Stomach smooth muscle (tissue), 2 donors: ENCODE measurements at regions not wholly inside any gene's neighbourhood (a gene's known extent, or its start where the extent isn't known, plus 50 kb on each side); places are given as distances from the start of the nearest gene placed in this dataset.
A peak's percentile ranks its signal among the peaks of the same experiment; 100 is the strongest.

Source experiments
- H3K27ac ChIP-seq: one replicate; pipeline ENCODE4 v1.7.0; 2013; ENCODE audit warnings: mild to moderate bottlenecking, low read length, inconsistent platforms
- H3K27me3 ChIP-seq, 2 donors: one replicate each; pipeline ENCODE4 v1.7.0; 2013; ENCODE audit warnings: low read length in 2 of 2; ENCODE audit not compliant: insufficient read depth in 2 of 2, control insufficient read depth in 1 of 2
- H3K36me3 ChIP-seq, 2 donors: one replicate each; pipeline ENCODE4 v1.7.0; 2013; ENCODE audit warnings: low read length in 2 of 2; ENCODE audit not compliant: control insufficient read depth in 2 of 2, insufficient read depth in 2 of 2
- H3K4me1 ChIP-seq: one replicate; pipeline ENCODE4 v1.7.0; 2013; ENCODE audit warnings: low read length; ENCODE audit not compliant: control insufficient read depth, insufficient read depth
- H3K4me3 ChIP-seq, 2 donors: one replicate each; pipeline ENCODE4 v1.7.0; 2013; ENCODE audit warnings: low read length in 2 of 2
- H3K9ac ChIP-seq, 2 donors: one replicate each; pipeline ENCODE4 v1.7.0; 2013; ENCODE audit warnings: low read length in 2 of 2, mild to moderate bottlenecking in 1 of 2
- H3K9me3 ChIP-seq, 2 donors: one replicate each; pipeline ENCODE4 v1.7.0; 2013; ENCODE audit warnings: low read length in 2 of 2; ENCODE audit not compliant: control insufficient read depth in 2 of 2
- donor health status: healthy.
- donor health status: Pancreatic carcinoma.

GRCh38 chr3:168187233-168187632, 91.5 kb upstream of the GOLIM4 start:
- Histone ChIP-seq H3K36me3 (no peaks in the 10 kb centered on the region), H3K9me3 (no peaks in the 10 kb centered on the region), H3K27me3 (no peaks in the 10 kb centered on the region), H3K4me3 (no peak overlapping the region), H3K4me1 (no peaks in the 10 kb centered on the region), H3K9ac (no peak overlapping the region), H3K27ac (no peak overlapping the region)

GRCh38 chr3:168186293-168186983, 90.7 kb upstream of the GOLIM4 start:
- Histone ChIP-seq H3K9ac (no peak overlapping the region), H3K4me1 (no peaks in the 10 kb centered on the region), H3K4me3 (no peak overlapping the region), H3K27ac (no peak overlapping the region), H3K9me3 (no peaks in the 10 kb centered on the region), H3K36me3 (no peaks in the 10 kb centered on the region), H3K27me3 (no peaks in the 10 kb centered on the region)

GRCh38 chr3:168183774-168184173, 88.0 kb upstream of the GOLIM4 start:
- Histone ChIP-seq H3K9me3 (no peaks in the 10 kb centered on the region), H3K36me3 (no peaks in the 10 kb centered on the region), H3K4me1 (no peaks in the 10 kb centered on the region), H3K9ac (no peak overlapping the region), H3K27ac (no peak overlapping the region), H3K4me3 (no peak overlapping the region), H3K27me3 (no peaks in the 10 kb centered on the region)

GRCh38 chr3:168168743-168169142, 73.0 kb upstream of the GOLIM4 start:
- Histone ChIP-seq H3K4me3 (no peak overlapping the region), H3K4me1 (no peaks in the 10 kb centered on the region), H3K36me3 (no peaks in the 10 kb centered on the region), H3K27me3 (no peaks in the 10 kb centered on the region), H3K9ac (no peak overlapping the region), H3K9me3 (no peaks in the 10 kb centered on the region), H3K27ac (no peak overlapping the region)

GRCh38 chr3:168165390-168166269, 69.9 kb upstream of the GOLIM4 start:
- H3K9ac ChIP-seq: peak overlapping the region in 1 of 2 donors; percentile 8
- no peak overlapping the region for H3K4me3 ChIP-seq
- H3K27ac ChIP-seq: no peak overlapping the region
- no peaks in the 10 kb centered on the region for H3K27me3 ChIP-seq
- H3K36me3 ChIP-seq: no peaks in the 10 kb centered on the region
- no peaks in the 10 kb centered on the region for H3K4me1 ChIP-seq
- H3K9me3 ChIP-seq: no peaks in the 10 kb centered on the region

- Histone ChIP-seq H3K9ac (no peak overlapping the region), H3K36me3 (no peaks in the 10 kb centered on the region), H3K27ac (no peak overlapping the region), H3K4me1 (no peaks in the 10 kb centered on the region), H3K9me3 (no peaks in the 10 kb centered on the region), H3K27me3 (no peaks in the 10 kb centered on the region), H3K4me3 (no peak overlapping the region)
Measured at GRCh38 chr3:168162172-168162571, 66.4 kb upstream of the GOLIM4 start.

GRCh38 chr3:168161696-168162095, 66.0 kb upstream of the GOLIM4 start:
- H3K36me3 ChIP-seq: no peaks in the 10 kb centered on the region
- no peaks in the 10 kb centered on the region for H3K9me3 ChIP-seq
- H3K4me3 ChIP-seq: no peak overlapping the region
- no peaks in the 10 kb centered on the region for H3K4me1 ChIP-seq
- H3K27ac ChIP-seq: no peak overlapping the region
- H3K27me3 ChIP-seq: no peaks in the 10 kb centered on the region
- H3K9ac ChIP-seq: no peak overlapping the region

GRCh38 chr3:168157903-168158302, 62.2 kb upstream of the GOLIM4 start:
- H3K27me3 ChIP-seq: no peaks in the 10 kb centered on the region
- H3K27ac ChIP-seq: no peak overlapping the region
- H3K9me3 ChIP-seq: no peaks in the 10 kb centered on the region
- H3K4me3 ChIP-seq: no peak overlapping the region
- H3K36me3 ChIP-seq: no peaks in the 10 kb centered on the region
- no peaks in the 10 kb centered on the region for H3K4me1 ChIP-seq
- no peak overlapping the region for H3K9ac ChIP-seq

- H3K27me3 ChIP-seq: no peaks in the 10 kb centered on the region
- no peaks in the 10 kb centered on the region for H3K36me3 ChIP-seq
- H3K9ac ChIP-seq: no peak overlapping the region
- no peaks in the 10 kb centered on the region for H3K4me1 ChIP-seq
- peaks cover under 1 to 4% of the 10 kb centered on the region in 2 donors for H3K9me3 ChIP-seq
- H3K27ac ChIP-seq: no peak overlapping the region
- no peak overlapping the region for H3K4me3 ChIP-seq
Measured at GRCh38 chr3:168157099-168157700, 61.5 kb upstream of the GOLIM4 start.

GRCh38 chr3:168156479-168156878, 60.8 kb upstream of the GOLIM4 start:
- H3K4me3 ChIP-seq: no peak overlapping the region
- peaks cover 4% of the 10 kb centered on the region in 2 donors for H3K9me3 ChIP-seq
- no peaks in the 10 kb centered on the region for H3K27me3 ChIP-seq
- H3K9ac ChIP-seq: no peak overlapping the region
- H3K36me3 ChIP-seq: no peaks in the 10 kb centered on the region
- no peak overlapping the region for H3K27ac ChIP-seq
- no peaks in the 10 kb centered on the region for H3K4me1 ChIP-seq
